NCI-H460 (cell line): ENCODE measurements at regions not wholly inside any gene's neighbourhood (a gene's known extent, or its start where the extent isn't known, plus 50 kb on each side); places are given as distances from the start of the nearest gene placed in this dataset.
"Not testable (repeated sequence)": the region's sequence is repeated elsewhere in the genome, so short reads cannot be mapped to it uniquely, and the experiment has no call there.

Experiments
- DNase-seq: peaks from one replicate; pipeline ENCODE4 v3.0.0-alpha.2; 2016; ENCODE audit warnings: low read depth; ENCODE audit errors: extremely low read depth

DNA sequence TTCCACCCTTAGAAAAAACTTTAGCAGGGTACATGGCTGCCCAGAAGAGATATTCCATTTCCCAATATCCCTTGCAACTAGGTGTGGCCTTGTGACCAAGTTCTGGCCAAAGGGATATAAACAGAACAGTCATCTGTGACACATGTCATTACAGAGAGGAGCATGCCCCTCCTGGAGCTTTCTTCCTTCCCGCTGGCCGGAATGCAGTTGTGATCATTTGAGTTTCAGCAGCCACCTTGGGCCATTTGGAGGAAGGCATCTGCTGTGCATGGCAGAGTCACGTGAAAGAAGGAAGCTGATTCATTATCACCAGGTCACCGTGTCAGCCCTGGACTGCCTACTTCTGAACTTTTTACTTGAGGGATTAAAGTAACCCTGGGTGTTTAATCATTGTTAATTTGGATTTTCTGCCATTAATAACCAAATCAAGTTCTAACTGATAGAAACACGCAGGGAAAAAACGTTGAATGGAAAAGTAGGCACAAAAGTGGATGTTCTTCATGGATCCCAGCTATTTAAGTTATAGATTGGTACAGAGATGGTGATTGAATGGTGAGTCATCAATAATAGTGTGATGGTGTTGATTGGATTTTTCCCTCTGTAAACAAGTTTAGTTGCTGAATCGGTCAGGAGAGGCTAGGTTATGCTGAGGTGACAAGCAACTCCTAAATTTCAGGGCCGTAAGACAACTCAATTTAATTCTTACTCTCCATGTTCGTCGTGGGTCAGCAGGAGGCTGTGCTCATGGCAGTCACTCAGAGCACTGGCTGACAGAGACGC, 80.7 kb upstream of the CCDC167 start:
- DNase-seq: no peak

DNA sequence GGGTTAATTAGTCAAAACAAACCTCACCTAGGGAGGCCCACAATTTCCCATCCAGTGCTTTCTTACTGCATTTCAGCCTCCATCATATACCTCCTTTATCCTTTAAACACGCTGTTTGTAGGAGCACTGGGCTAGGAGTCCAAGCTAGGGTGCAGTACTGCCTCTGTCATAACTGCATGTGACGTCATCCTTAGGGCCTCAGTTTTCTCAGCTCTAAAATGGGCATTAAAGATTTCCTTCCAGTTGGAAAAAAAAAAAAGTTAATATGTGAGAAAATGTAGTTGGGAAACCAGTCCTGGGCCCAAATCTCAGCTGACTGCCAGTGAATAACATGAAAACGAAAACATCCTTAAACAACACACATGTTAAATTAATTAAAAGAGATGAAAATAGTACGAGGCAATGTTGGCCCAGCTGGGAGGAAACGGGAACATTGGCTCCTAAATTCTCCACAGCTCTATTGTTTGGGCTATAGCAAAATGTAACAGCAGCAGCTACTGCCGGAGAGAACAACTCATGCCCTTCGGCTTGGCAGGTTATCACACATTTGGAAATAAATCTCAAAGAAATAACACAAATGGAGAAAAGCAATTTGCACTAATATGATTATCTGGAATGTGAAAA, 79.9 kb upstream of the CCDC167 start:
- DNase-seq: no peak

DNA sequence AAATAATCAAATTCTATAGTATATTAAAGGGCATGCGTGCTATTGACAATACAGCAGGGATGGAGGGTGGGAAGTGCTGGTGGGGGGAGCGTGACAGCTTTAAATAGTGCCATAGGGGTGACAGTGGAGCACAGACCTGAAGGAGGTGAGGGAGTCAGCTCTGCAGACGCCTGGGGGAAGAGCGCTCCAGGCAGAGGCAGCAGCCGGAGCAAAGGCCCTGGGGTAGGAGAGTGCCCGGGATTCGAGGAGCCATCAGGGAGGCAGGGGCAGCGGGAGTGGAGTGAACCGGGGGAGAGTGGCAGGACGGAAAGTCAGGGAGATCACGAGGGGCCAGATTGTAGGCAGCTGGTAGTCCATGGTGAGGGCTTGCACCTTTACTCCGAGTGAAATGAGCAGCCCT, 78.4 kb upstream of the CCDC167 start:
- DNase-seq: no peak

DNA sequence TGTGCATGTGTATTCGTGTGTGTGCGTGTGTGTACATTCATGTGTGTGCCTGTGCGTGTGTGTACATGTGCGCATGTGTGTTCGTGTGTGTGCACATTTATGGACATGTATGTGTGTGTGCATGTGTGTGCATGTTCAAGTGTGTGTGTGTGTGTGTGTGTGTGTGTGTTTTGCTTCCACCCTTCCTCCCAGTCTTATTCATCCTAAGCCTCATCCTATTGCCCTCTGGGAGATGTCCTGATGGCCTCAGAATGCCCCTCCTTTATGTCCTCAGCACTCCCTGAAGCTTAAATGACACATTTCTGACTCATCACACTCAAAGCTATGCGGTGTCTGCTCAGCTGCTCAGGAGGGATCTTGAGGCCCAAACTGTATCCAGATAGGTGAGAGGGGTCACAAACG, 76.6 kb upstream of the CCDC167 start:
- no peak for DNase-seq

DNA sequence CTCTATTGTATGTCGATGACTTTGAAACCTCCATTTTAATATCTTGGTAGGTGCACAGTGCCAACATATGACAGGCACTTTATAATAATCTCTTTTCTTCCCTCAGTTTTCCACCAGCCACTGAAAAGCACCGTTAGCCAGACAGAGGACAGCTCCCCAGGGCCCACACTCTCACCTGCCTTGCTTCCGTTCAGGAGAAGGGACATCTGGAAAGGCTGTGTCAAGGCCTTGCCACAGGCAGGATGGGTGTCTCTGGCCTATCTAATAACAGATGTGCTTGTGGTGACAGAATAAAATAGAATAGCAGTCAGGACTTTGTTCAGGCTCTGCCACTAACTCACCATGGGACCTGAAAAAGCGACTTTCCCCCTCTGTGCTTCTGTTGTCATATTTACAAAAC, 75.5 kb upstream of the CCDC167 start:
- no peak for DNase-seq

DNA sequence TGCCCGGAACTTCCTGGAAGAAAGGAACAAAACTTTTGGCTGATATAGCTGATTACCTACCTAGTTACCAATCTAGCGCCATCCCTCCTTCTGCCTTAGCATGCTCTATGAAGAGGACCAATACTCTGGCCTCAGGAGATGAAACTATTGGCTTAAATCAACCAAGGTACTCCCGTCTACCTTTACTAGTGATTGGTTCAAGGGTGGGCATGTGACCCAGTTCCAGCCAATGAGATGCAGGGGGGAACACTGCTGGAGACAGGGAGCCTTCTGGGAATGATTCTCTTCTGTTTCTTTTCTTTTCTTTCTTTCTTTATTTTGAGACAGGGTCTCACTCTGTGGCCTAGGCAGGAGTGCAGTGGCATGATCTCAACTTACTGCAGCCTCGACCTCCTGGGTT, 72.6 kb upstream of the CCDC167 start:
- no peak for DNase-seq

DNA sequence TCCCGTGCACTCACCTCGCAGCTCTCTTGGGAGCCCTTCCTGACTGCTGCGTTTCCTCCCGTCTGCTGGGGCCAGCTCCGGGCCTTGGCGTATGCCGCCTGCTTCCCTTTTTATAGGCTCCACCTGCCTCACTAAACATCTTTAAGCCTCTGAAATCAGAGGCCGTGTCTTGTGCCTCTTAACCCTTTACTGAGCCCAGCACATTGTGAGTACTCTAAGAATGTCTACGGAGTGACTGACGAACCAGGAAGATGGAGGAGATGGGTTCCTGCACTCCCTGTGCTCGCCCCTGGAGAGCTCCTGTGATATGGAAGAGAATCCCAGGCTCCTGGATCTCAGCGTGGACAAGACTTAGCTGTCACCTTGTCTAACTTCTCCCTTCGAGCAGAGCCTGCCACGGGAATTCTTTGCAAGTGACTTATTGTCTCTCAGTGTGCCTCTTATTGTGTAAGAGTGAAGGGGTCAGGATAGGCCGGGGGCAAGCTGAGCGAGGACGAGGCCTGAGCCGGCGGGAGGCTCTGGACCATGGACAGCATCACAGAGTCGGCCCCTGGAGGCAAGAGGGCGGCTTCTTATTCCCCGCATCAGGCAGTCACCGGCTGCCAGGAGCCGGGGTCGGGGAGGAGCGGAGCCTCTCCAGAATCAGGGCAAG, 70.9 kb upstream of the CCDC167 start:
- DNase-seq: no peak

DNA sequence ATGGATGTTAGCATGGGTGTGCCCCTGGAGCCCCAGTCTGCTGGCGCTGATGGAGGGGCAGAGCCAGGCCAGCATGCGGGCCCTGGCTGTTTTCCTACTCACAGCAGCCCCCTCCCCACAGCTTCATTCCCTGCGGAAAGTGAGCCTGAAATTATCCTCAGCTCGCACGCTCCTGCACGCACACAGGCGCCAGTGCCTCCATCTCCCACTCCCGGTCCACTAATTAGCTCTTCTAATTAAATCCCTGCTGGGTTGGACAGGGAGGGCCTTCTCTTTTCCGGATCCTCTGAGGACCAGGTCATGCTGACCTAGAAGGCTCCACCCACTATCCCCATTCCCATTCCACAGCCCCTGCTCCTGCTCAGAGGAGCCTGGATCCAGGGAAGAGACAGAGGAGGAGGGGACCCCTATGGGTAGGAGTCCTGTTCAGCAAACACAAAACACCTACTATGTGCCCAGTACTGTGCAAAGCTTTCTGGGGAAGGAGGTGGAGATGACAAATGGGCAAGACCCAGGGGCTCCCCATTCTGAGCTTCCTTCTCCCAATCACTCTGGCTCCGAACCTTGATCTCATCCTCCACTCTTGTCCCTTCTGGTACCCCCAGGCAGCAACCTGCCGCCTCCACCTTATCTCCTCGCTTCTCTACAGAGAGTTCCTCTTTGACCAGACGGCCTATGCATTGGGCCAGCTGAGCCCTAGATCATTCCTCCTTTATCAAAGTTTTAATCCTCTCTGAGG, 70.2 kb upstream of the CCDC167 start:
- DNase-seq: no peak

DNA sequence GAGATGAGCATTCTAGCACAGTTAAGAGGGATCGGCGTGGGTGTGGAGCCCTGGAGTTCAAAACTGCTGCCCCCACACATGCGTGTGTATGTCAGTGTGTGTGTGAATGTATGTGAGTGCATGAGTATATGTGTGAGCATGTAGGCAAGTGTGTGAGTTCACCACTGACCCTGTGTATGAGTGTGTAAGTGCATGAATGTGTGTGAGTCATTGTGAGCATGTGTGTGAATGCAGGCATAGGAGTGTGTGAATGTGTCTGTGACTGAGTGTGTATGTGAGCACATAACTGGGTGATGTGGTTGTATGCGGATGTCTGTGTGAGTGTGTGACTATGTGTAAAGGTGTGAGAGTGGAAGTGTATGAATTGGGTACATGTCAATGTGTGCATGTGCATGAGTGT, 69.6 kb upstream of the CCDC167 start:
- no peak for DNase-seq

DNA sequence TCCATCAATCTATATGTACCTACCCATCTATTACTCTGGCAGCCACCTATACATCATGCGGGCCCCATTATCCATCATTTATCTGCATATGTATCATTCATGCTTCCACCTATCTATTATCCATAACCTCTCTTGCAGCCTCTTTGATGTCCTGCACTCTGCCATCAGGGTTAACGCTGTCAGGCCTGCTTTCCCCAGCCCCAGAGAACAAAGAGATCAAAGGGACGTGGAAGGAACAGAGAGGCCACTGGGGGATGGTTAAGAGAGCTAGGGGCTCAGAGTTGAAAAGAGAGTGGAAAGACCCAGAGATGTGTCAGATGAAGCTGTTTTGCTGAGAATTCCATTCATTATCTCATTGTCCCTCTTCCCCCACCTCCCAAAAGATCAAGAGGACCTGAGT, 67.3 kb upstream of the CCDC167 start:
- DNase-seq: no peak

DNA sequence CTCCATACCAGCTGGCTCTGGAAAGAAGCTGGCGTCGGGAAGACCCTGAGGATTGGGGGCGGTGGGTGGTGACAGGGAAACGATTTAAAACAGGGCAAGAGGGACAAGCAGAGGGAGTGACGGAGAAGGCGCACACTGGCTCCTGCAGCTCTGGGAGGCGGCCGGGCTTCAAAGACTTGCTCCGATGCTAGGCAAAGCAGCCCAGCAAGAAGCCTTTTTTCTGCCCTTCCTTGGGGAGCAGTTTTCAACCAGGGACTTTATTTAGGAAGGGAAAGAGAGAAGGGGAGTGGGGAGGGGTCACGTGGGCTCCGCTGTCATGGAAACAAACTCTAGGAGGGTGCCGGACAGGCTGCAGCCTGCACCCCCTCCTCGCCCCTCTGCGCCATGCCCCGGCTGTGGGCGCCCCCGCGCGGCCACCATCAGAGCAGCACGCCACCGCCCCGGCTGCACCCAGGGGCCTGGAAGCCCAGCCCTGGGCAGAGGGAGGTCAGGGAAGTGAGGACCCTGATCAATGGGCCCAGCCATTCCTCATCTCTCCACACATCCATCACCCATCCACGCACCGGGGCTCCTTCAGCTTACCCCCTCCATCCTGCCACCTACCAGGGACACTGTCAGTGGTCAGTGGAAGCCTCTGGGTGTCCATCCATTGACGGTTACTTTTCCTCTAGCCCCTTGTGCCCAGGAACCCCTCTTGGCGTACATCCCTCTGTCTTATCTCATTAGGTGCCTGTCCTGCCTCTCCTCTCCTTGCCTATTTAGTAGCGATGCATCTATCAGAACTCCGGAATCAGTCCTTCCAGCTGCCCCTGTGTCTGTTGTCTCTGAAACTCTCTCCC, 66.6 kb upstream of the CCDC167 start:
- DNase-seq: peak; percentile 15

DNA sequence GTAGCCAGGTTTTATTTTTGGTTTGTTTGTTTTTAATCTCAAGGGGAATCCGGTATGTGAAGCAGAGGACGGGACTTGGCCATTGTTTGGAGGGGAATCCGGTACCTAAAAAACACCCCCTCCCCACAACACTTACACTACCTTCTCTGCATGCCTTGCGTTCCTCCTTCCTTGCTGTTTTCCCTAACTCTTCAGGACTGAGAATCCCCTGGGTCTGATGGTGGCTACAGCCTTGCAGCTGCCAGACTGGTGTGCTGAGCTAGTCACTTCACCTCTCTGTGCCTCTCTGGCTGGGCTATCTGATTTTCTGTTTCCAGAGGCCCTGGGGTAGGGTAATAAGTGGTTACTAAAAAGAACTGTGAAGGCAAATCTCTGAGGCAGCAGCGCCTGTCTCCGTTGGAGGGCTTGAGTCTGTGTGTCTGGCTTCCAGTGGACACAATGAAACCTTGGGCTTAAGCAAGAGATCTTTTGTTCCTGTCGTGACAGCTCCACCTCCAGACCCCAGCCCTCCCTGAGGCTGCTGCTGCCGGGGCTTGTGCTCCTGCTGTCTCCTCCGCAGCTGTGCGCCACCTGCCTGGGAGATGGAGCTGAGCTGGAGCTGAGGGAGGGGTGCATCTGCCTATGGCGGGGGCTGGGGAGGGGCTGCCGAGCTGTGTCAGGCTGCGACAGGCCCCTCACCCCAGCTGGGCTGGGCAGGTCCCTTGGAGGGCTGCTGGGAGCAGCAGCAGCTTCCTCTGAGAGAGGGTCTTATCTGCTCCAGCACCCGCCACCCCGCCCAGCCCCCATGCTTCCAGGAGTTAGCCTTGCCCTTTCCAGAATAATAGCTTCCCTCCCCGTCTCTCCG, 65.8 kb upstream of the CCDC167 start:
- DNase-seq: no peak

DNA sequence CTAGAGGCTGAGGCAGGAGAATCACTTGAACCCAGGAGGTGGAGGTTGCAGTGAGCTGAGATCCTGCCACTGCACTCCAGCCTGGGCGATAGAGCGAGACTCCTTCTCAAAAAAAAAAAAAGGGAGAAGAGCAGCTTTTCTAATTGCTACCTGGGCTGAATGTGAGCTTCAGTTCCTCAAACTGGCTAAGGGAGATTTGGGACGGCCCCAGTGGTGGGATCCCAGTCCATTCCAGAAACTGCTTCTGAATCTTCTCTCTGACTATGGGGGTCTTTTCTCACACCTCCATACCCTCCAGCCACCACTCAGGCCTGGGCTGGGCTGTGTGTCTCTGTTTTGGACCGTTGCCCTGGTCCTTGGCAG, 63.2 kb upstream of the CCDC167 start:
- not testable (repeated sequence) for DNase-seq

DNA sequence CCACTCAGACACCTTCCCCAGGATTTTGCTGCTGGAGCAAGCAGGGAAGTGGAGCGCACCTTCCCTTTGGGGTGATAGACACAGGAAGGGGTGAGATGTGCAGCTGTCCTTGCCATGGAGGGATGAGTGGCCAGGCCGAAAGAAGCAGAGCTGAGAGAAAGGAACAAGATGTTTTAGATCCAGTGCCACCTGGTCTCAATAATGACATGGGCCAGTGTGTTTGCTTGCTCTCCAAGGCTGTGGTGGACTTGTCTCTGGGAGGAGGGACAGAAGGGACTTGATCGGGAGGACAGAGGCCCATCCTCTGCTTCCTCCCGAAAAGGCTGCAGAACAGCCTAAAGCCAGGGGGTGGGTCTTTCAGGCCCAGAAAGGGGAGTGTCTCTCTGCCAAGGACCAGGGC, 61.7 kb upstream of the CCDC167 start:
- no peak for DNase-seq

DNA sequence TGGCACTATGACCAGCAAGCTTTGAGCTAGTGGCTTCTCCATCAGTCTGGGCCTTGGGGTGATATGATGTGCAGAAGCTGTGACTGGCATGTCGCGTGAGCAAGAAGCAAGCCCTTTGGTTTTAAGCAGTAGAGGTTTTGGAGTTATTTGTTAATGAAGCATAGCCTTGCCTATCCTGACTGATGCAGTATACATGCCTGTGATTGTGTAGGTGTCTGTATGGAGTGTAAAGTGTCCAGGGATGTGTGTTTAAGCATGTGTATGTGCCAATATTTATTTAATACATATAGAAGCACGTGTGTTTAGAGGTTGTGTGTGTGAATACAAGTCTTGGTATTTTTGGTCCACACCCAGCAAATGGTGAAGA, 61.0 kb upstream of the CCDC167 start:
- no peak for DNase-seq

DNA sequence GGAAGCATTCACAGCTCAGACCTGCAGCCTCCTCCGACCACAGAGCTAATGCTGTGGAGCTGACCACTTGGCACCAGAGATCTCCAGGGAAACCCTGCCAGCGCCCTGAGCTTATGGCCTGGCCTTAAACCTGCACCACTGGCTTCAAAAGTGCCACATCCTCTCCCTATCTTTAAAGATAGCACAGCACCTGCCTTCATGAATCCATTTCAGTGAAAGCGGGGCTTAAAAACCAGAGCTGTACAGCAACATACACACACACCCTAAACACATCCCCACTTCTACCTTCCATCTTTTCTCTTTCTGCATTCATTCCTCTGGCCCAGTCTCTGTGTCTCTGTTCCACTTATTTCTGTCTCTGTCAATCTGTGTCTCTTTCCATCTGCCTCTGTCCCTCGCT, 59.8 kb upstream of the CCDC167 start:
- DNase-seq: no peak

DNA sequence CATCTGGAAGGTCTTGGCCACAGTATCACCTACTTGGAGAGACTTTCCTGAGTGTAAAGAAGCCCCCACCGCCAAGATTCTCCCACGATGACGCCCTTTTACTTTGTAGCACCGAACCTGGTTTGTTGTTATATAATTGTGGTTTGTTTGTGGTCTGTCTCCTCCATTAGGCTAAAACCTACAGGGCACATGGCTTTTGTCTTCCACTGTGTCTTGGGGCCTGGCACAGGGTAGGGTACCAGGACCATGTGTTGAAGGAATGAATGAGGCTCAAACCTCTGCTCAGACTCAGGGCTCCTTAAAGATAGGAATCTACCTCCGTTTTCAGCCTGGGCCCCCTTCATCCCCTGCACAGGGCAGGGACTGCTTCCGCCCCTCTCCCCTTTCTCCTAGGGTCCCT, 59.4 kb upstream of the CCDC167 start:
- DNase-seq: no peak

DNA sequence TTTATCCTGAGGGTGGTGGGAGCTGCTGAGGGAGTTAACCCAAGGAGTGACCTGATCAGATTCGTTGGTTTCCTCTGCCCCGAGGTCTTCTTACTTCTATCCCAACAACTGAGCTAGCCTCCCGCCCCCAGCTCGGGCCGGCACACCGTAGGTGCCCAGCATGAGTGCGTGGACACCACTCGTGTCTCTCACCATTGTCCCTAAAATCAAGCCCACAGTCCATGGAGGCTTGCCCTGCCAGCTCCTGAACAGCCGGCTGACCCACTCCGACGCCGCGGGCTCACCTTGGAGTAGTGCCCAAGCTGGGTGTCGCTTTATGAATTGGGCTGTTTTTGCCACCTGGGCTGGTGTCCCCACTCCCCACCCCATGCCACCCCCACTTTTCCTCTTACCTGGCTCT, 59.0 kb upstream of the CCDC167 start:
- DNase-seq: no peak

DNA sequence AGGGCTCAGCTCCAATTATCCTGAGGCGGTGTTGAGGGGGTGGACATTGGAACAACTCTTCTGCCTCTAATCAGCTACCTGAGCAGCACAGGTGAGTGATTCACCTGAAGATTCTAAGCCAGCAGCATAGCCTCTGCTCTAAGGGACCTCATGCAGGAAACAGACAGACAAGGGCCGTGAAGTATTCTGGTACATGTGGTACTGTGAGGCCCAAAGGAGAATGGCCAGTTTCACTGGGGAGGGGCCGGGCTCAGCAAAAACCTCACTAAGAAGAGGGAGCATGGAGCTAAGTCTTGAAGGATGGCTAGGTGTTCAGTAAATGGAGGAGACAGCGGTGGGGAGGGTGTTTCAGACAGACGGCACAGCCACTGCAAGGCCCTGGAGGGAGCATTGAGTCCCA, 58.5 kb upstream of the CCDC167 start:
- DNase-seq: no peak

DNA sequence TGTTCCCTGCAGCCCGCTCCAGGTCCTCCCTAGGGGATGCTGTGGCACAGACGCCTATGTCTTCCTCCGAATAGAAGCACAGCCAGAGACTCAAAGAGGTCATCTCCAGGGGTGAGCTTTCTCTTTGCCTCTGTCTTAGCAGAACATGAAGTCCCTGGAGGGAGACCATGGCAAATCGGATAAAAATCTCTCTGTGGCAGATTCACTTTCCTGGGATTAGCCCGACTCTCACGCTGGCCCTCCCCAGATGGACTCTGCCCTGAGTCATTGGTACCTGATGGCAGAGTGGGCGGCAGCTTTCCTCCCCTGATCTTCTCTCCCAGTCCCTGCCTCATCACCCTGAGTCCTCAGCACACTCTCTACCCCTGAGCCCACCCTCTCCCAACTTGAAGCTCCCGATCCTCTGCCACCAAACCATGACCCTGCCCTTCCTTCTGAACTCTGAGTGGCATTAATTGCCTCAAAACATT, 58.0 kb upstream of the CCDC167 start:
- DNase-seq: no peak
